Mesothelial cell of epicardium (in vitro differentiated cells): ENCODE measurements at regions not wholly inside any gene's neighbourhood (a gene's known extent, or its start where the extent isn't known, plus 50 kb on each side); places are given as distances from the start of the nearest gene placed in this dataset.
"Not testable (repeated sequence)": the region's sequence is repeated elsewhere in the genome, so short reads cannot be mapped to it uniquely, and the experiment has no call there.

Source experiments
- DNase-seq, 2 experiments: peaks; one replicate each; pipeline ENCODE4 v3.0.0; 2021; ENCODE audit warnings: low spot score in 2 of 2; ENCODE audit not compliant: unreplicated experiment in 2 of 2
- H3K27ac Mint-ChIP-seq: 2 replicates; pipeline ENCODE4 v1.8.0; 2021; ENCODE audit warnings: mixed read lengths
- H3K27me3 Mint-ChIP-seq: 2 replicates; pipeline ENCODE4 v1.8.0; 2021; ENCODE audit warnings: low read depth, mixed read lengths
- H3K36me3 Mint-ChIP-seq: 2 replicates; pipeline ENCODE4 v1.8.0; 2021; ENCODE audit warnings: mixed read lengths
- H3K4me1 Mint-ChIP-seq: 2 replicates; pipeline ENCODE4 v1.8.0; 2021; ENCODE audit warnings: mixed read lengths
- H3K4me3 Mint-ChIP-seq: 2 replicates; pipeline ENCODE4 v1.8.0; 2021; ENCODE audit warnings: mild to moderate bottlenecking, moderate library complexity, mixed read lengths
- H3K9me3 Mint-ChIP-seq: 2 replicates; pipeline ENCODE4 v1.8.0; 2021; ENCODE audit warnings: mixed read lengths
- CTCF ChIP-seq: fragments of 200-600 bp; sonication (generic); IDR thresholded peaks from one replicate; pipeline ENCODE4 v1.5.0; 2021; ENCODE audit warnings: antibody characterized with exemption; ENCODE audit not compliant: unreplicated experiment

GRCh38 chr13:83125791-83126190, 756.5 kb downstream of the SLITRK1 start:
- H3K36me3 Mint-ChIP-seq = no peaks in the 10 kb centered on the region
- H3K4me1 Mint-ChIP-seq = no peaks in the 10 kb centered on the region
- peaks cover 3% of the 10 kb centered on the region for H3K27me3 Mint-ChIP-seq
- DNase-seq = no peak
- H3K9me3 Mint-ChIP-seq = no peaks in the 10 kb centered on the region
- no peak for TF ChIP-seq CTCF
- H3K27ac Mint-ChIP-seq = no peak overlapping the region
- no peak overlapping the region for H3K4me3 Mint-ChIP-seq

- DNase-seq = no peak
- no peak overlapping the region for H3K4me3 Mint-ChIP-seq
- no peaks in the 10 kb centered on the region for H3K9me3 Mint-ChIP-seq
- H3K4me1 Mint-ChIP-seq = no peaks in the 10 kb centered on the region
- TF ChIP-seq CTCF = no peak
- H3K27me3 Mint-ChIP-seq = no peaks in the 10 kb centered on the region
- no peaks in the 10 kb centered on the region for H3K36me3 Mint-ChIP-seq
- no peak overlapping the region for H3K27ac Mint-ChIP-seq
Measured at GRCh38 chr13:83121896-83122295, 760.4 kb downstream of the SLITRK1 start.

GRCh38 chr13:83117046-83117445, 765.2 kb downstream of the SLITRK1 start:
- H3K27ac Mint-ChIP-seq = no peak overlapping the region
- no peak overlapping the region for H3K4me3 Mint-ChIP-seq
- no peaks in the 10 kb centered on the region for H3K36me3 Mint-ChIP-seq
- H3K9me3 Mint-ChIP-seq = no peaks in the 10 kb centered on the region
- H3K4me1 Mint-ChIP-seq = no peaks in the 10 kb centered on the region
- no peak for TF ChIP-seq CTCF
- no peak for DNase-seq
- no peaks in the 10 kb centered on the region for H3K27me3 Mint-ChIP-seq

GRCh38 chr13:83101574-83102247, 780.6 kb downstream of the SLITRK1 start:
- H3K9me3 Mint-ChIP-seq, H3K36me3 Mint-ChIP-seq, H3K27ac Mint-ChIP-seq, H3K27me3 Mint-ChIP-seq, H3K4me1 Mint-ChIP-seq, H3K4me3 Mint-ChIP-seq, DNase-seq: not testable (repeated sequence)

- Mint-ChIP-seq H3K9me3 (peaks cover 9% of the 10 kb centered on the region), H3K4me3 (no peak overlapping the region), H3K27me3 (no peaks in the 10 kb centered on the region), H3K36me3 (no peaks in the 10 kb centered on the region), H3K4me1 (no peaks in the 10 kb centered on the region), H3K27ac (no peak overlapping the region)
- TF ChIP-seq CTCF = no peak
- DNase-seq = no peak
Measured at GRCh38 chr13:83100237-83100636, 782.0 kb downstream of the SLITRK1 start.

DNA sequence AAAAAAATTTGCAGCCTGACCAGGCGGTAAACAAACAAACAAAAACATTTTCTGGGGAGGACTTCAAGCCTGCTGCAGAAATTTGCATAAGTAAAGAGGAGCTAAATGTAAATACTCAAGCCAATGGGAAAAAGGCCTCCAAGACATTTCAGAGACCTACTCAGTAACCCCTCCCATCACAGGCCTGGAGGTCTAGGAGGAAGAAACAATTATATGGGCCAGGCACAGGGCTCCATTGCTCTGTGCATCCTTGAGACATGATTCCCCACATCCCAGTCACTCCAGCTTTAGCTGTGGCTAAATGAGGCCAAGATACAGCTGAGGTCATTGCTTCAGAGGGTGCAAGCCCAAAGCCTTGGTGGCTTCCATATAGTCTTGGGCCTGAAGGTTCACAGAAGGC, 793.4 kb downstream of the SLITRK1 start:
- Mint-ChIP-seq H3K9me3 (peaks cover 26% of the 10 kb centered on the region), H3K27me3 (no peaks in the 10 kb centered on the region), H3K27ac (no peak overlapping the region), H3K4me1 (no peaks in the 10 kb centered on the region), H3K36me3 (peaks cover 4% of the 10 kb centered on the region), H3K4me3 (no peak overlapping the region)
- DNase-seq = no peak
- no peak for TF ChIP-seq CTCF
